ENCODE measurements at regions not wholly inside any gene's neighbourhood (a gene's known extent, or its start where the extent isn't known, plus 50 kb on each side); places are given as distances from the start of the nearest gene placed in this dataset.

- TF ChIP-seq CTCF (IDR thresholded peaks at IDR 0.05) = no peak
- no peak for TF ChIP-seq USF1 (IDR thresholded peaks at IDR 0.05; ENCODE audit: borderline replicate concordance, low read depth)
- no peak for TF ChIP-seq FOSL2 (IDR thresholded peaks at IDR 0.05; ENCODE audit: borderline replicate concordance, low read depth)
- TF ChIP-seq RFX5 (IDR thresholded peaks at IDR 0.05; ENCODE audit: low read length) = no peak
- TF ChIP-seq REST (IDR thresholded peaks at IDR 0.05; ENCODE audit: low read depth, low read length) = no peak
Observed at GRCh38 chr2:208708486-208708885, 301.9 kb downstream of the PTH2R start.

Measured in SK-N-SH (cell line).